ENCODE measurements at regions not wholly inside any gene's neighbourhood (a gene's known extent, or its start where the extent isn't known, plus 50 kb on each side); places are given as distances from the start of the nearest gene placed in this dataset.

GRCh38 chr1:245059806-245060424, 94.9 kb upstream of the KIF26B start:
- Histone ChIP-seq H3K9me3 (ENCODE audit: insufficient read depth, low read depth, low read length) (no peaks in the 10 kb centered on the region), H2AFZ (ENCODE audit: low read length) (no peak overlapping the region), H3K9ac (ENCODE audit: low read depth, low read length, poor library complexity, severe bottlenecking) (no peak overlapping the region), H4K20me1 (ENCODE audit: insufficient read depth, low read length, poor library complexity, severe bottlenecking) (no peaks in the 10 kb centered on the region), H3K79me2 (ENCODE audit: insufficient read depth, low read length) (no peaks in the 10 kb centered on the region), H3F3A (ENCODE audit: low read depth) (no peaks in the 10 kb centered on the region), H3K4me2 (ENCODE audit: low read depth, low read length, poor library complexity, severe bottlenecking) (no peak overlapping the region), H3K4me3 (ENCODE audit: low read length, poor library complexity, severe bottlenecking) (no peak overlapping the region), H3K27me3 (ENCODE audit: insufficient read depth, low read length, poor library complexity, severe bottlenecking) (no peaks in the 10 kb centered on the region), H3K9me2 (replicated peaks; ENCODE audit: low read depth, low read length) (no peaks in the 10 kb centered on the region), H3K36me3 (ENCODE audit: insufficient read depth, low read length) (no peaks in the 10 kb centered on the region), H3K4me1 (ENCODE audit: insufficient read depth, low read length, poor library complexity, severe bottlenecking) (no peaks in the 10 kb centered on the region)
- TF ChIP-seq EZH2phosphoT487 (IDR thresholded peaks at IDR 0.05; ENCODE audit: borderline replicate concordance) = no peak

GRCh38 chr1:245058882-245059281, 95.9 kb upstream of the KIF26B start:
- Histone ChIP-seq H3K9ac (ENCODE audit: low read depth, low read length, poor library complexity, severe bottlenecking) (no peak overlapping the region), H3K4me2 (ENCODE audit: low read depth, low read length, poor library complexity, severe bottlenecking) (no peak overlapping the region), H3K4me3 (ENCODE audit: low read length, poor library complexity, severe bottlenecking) (no peak overlapping the region), H3K4me1 (ENCODE audit: insufficient read depth, low read length, poor library complexity, severe bottlenecking) (no peaks in the 10 kb centered on the region), H3K36me3 (ENCODE audit: insufficient read depth, low read length) (no peaks in the 10 kb centered on the region), H3K79me2 (ENCODE audit: insufficient read depth, low read length) (no peaks in the 10 kb centered on the region), H3K9me2 (replicated peaks; ENCODE audit: low read depth, low read length) (no peaks in the 10 kb centered on the region), H3F3A (ENCODE audit: low read depth) (no peaks in the 10 kb centered on the region), H3K27me3 (ENCODE audit: insufficient read depth, low read length, poor library complexity, severe bottlenecking) (no peaks in the 10 kb centered on the region), H2AFZ (ENCODE audit: low read length) (no peak overlapping the region), H3K9me3 (ENCODE audit: insufficient read depth, low read depth, low read length) (no peaks in the 10 kb centered on the region), H4K20me1 (ENCODE audit: insufficient read depth, low read length, poor library complexity, severe bottlenecking) (no peaks in the 10 kb centered on the region)
- no peak for TF ChIP-seq EZH2phosphoT487 (IDR thresholded peaks at IDR 0.05; ENCODE audit: borderline replicate concordance)
- TF ChIP-seq CTCF (conservative IDR thresholded peaks at IDR 0.05; ENCODE audit: low read length) = no peak

- peaks cover under 1% of the 10 kb centered on the region for H3K4me1 ChIP-seq (ENCODE audit: insufficient read depth, low read length, poor library complexity, severe bottlenecking)
These were observed 96.3 kb upstream of the KIF26B start for GRCh38 chr1:245058436-245058835.

More at GRCh38 chr1:245058436-245058835, 96.3 kb upstream of the KIF26B start:
- H3K9me3 ChIP-seq (ENCODE audit: insufficient read depth, low read depth, low read length) = no peaks in the 10 kb centered on the region
- TF ChIP-seq CTCF (conservative IDR thresholded peaks at IDR 0.05; ENCODE audit: low read length) (no peak), EZH2phosphoT487 (IDR thresholded peaks at IDR 0.05; ENCODE audit: borderline replicate concordance) (no peak)
- H2AFZ ChIP-seq (ENCODE audit: low read length) = no peak overlapping the region
- H3K9me2 ChIP-seq (replicated peaks; ENCODE audit: low read depth, low read length) = no peaks in the 10 kb centered on the region
- no peaks in the 10 kb centered on the region for H4K20me1 ChIP-seq (ENCODE audit: insufficient read depth, low read length, poor library complexity, severe bottlenecking)
- no peak overlapping the region for H3K9ac ChIP-seq (ENCODE audit: low read depth, low read length, poor library complexity, severe bottlenecking)
- no peaks in the 10 kb centered on the region for H3F3A ChIP-seq (ENCODE audit: low read depth)
- H3K4me3 ChIP-seq (ENCODE audit: low read length, poor library complexity, severe bottlenecking) = no peak overlapping the region
- H3K27me3 ChIP-seq (ENCODE audit: insufficient read depth, low read length, poor library complexity, severe bottlenecking) = no peaks in the 10 kb centered on the region
- no peaks in the 10 kb centered on the region for H3K79me2 ChIP-seq (ENCODE audit: insufficient read depth, low read length)
- no peak overlapping the region for H3K4me2 ChIP-seq (ENCODE audit: low read depth, low read length, poor library complexity, severe bottlenecking)
- no peaks in the 10 kb centered on the region for H3K36me3 ChIP-seq (ENCODE audit: insufficient read depth, low read length)

Data from Loucy (cell line).